T-cell (primary cell): ENCODE measurements at regions not wholly inside any gene's neighbourhood (a gene's known extent, or its start where the extent isn't known, plus 50 kb on each side); places are given as distances from the start of the nearest gene placed in this dataset.

Experiments used
- ATAC-seq, 4 experiments: fragments of 200-7000 bp in 3 of 4; fragments of 150-1000 bp in 1 of 4; cut with Tn5 transposase; replicated peaks in 1 of 4; 1 replicate in 3 of 4; 2 replicates in 1 of 4; pipeline ENCODE4 v1.10.0; 2021; ENCODE audit warnings: moderate library complexity in 3 of 4, mild to moderate bottlenecking in 2 of 4, moderate number of reproducible peaks in 1 of 4
- CTCF ChIA-PET, 2 donors: fragments of 300-600 bp; sonication (Branson Sonifier 250); formaldehyde crosslinking; loops; one replicate each; lab custom pipeline; 2022; ENCODE audit warnings: antibody characterized with exemption in 2 of 2; lab: Charles Lee
- POLR2A ChIA-PET, 2 donors: fragments of 300-600 bp; sonication (Branson Sonifier 250); formaldehyde crosslinking; loops; one replicate each; lab custom pipeline; 2022; ENCODE audit warnings: antibody characterized with exemption in 2 of 2; lab: Charles Lee
- DNase-seq, 35 experiments: peaks; one replicate each; pipeline versions ENCODE4 v3.0.0 to v3.0.0-alpha.2; 2013 to 2023
- H3K27ac ChIP-seq: one replicate; pipeline ENCODE4 v1.5.1; 2013; ENCODE audit warnings: low read length
- H3K27me3 ChIP-seq, 2 experiments: replicated peaks in 1 of 2; 1 replicate in 1 of 2; 2 replicates in 1 of 2; pipeline versions ENCODE4 v1.6.1 to v1.7.0; 2013; ENCODE audit warnings: low read length in 1 of 2, mixed read lengths in 1 of 2; ENCODE audit not compliant: control insufficient read depth in 2 of 2, insufficient read depth in 2 of 2; ENCODE audit errors: extremely low read depth in 1 of 2
- H3K36me3 ChIP-seq, 2 donors: 1 replicate in 1 of 2; 2 replicates in 1 of 2; pipeline versions ENCODE4 v1.6.1 to v1.7.0; 2013; ENCODE audit warnings: low read length in 1 of 2; ENCODE audit not compliant: control insufficient read depth in 2 of 2, insufficient read depth in 1 of 2; ENCODE audit errors: extremely low read depth in 1 of 2
- H3K4me1 ChIP-seq, 2 experiments: 1 replicate in 1 of 2; 2 replicates in 1 of 2; pipeline versions ENCODE4 v1.6.1 to v1.7.0; 2013; ENCODE audit warnings: low read length in 2 of 2, mixed read lengths in 1 of 2; ENCODE audit not compliant: insufficient read depth in 2 of 2, control insufficient read depth in 1 of 2; ENCODE audit errors: extremely low read depth in 1 of 2
- H3K4me3 ChIP-seq, 2 donors: 1 replicate in 1 of 2; 2 replicates in 1 of 2; pipeline versions ENCODE4 v1.5.1 to v1.7.0; 2013; ENCODE audit warnings: mild to moderate bottlenecking in 2 of 2, low read length in 1 of 2, moderate library complexity in 1 of 2; ENCODE audit not compliant: control insufficient read depth in 1 of 2; ENCODE audit errors: extremely low read depth in 1 of 2
- H3K9me3 ChIP-seq: 2 replicates; pipeline ENCODE4 v1.7.0; 2013
- H3K27ac Mint-ChIP-seq, 2 donors: one replicate each; pipeline ENCODE4 v1.8.0; 2020 to 2021; ENCODE audit warnings: mild to moderate bottlenecking in 2 of 2, mixed read lengths in 2 of 2
- H3K27me3 Mint-ChIP-seq, 2 donors: one replicate each; pipeline ENCODE4 v1.8.0; 2021 to 2022; ENCODE audit warnings: mixed read lengths in 2 of 2
- H3K36me3 Mint-ChIP-seq: one replicate; pipeline ENCODE4 v1.8.0; 2021; ENCODE audit warnings: mixed read lengths
- H3K4me1 Mint-ChIP-seq, 3 donors: one replicate each; pipeline ENCODE4 v1.8.0; 2020 to 2022; ENCODE audit warnings: mixed read lengths in 3 of 3, mild to moderate bottlenecking in 1 of 3
- H3K4me3 Mint-ChIP-seq, 3 donors: one replicate each; pipeline ENCODE4 v1.8.0; 2020 to 2022; ENCODE audit warnings: mild to moderate bottlenecking in 3 of 3, mixed read lengths in 3 of 3, moderate library complexity in 3 of 3
- H3K9me3 Mint-ChIP-seq, 3 donors: one replicate each; pipeline ENCODE4 v1.8.0; 2020 to 2022; ENCODE audit warnings: mixed read lengths in 3 of 3
- WGBS: methylation state at CpG from one replicate; pipeline ENCODE4 v1.1.5; 2013; ENCODE audit warnings: missing lambda C conversion rate; ENCODE audit not compliant: insufficient coverage; 5-methylcytosine and 5-hydroxymethylcytosine counted together

- POLR2A ChIA-PET = no interaction called here
- Mint-ChIP-seq H3K27ac (no peak overlapping the region), H3K4me3 (no peak overlapping the region)
Measured at GRCh38 chr5:143682929-143683386, 129.0 kb upstream of the HMHB1 start.

GRCh38 chr5:143682246-143682905 lies 129.6 kb upstream of the HMHB1 start:
- Mint-ChIP-seq H3K9me3 (no peaks in the 10 kb centered on the region), H3K36me3 (no peaks in the 10 kb centered on the region), H3K27ac (no peak overlapping the region), H3K27me3 (no peaks in the 10 kb centered on the region), H3K4me3 (no peak overlapping the region), H3K4me1 (peaks cover 0 to 2% (median 0%) of the 10 kb centered on the region in 3 donors)
- DNase-seq (no peak), ATAC-seq (no peak)
- Histone ChIP-seq H3K9me3 (no peaks in the 10 kb centered on the region), H3K27ac (no peak overlapping the region), H3K4me3 (no peak overlapping the region), H3K27me3 (peaks cover 0 to 2% of the 10 kb centered on the region in 2 experiments), H3K36me3 (no peaks in the 10 kb centered on the region), H3K4me1 (no peaks in the 10 kb centered on the region)
- POLR2A ChIA-PET = no interaction called here
- CTCF ChIA-PET = interaction anchor here in 1 of 2 donors (0.7 kb wide), 1 partner anchor 27 kb away, joined by 3 read pairs; no protein-coding TSS in a partner anchor
- WGBS = no CpG with 5 or more reads among the region's 2 CpGs

More at GRCh38 chr5:143682929-143683386, 129.0 kb upstream of the HMHB1 start:
- ATAC-seq = no peak
- no peaks in the 10 kb centered on the region for H3K4me1 ChIP-seq
- no peaks in the 10 kb centered on the region for H3K9me3 Mint-ChIP-seq
- no peaks in the 10 kb centered on the region for H3K36me3 Mint-ChIP-seq
- H3K4me3 ChIP-seq = no peak overlapping the region
- no peak for DNase-seq
- CTCF ChIA-PET = interaction anchor here in 1 of 2 donors (0.7 kb wide), 1 partner anchor 28 kb away, joined by 3 read pairs; no protein-coding TSS in a partner anchor
- peaks cover 0 to 2% of the 10 kb centered on the region in 2 experiments for H3K27me3 ChIP-seq
- peaks cover 0 to 2% (median 0%) of the 10 kb centered on the region in 3 donors for H3K4me1 Mint-ChIP-seq
- H3K27me3 Mint-ChIP-seq = no peaks in the 10 kb centered on the region
- H3K27ac ChIP-seq = no peak overlapping the region
- WGBS = 93% methylated on average over 2 of the region's 3 CpGs
- H3K36me3 ChIP-seq = no peaks in the 10 kb centered on the region
- H3K9me3 ChIP-seq = no peaks in the 10 kb centered on the region

GRCh38 chr5:143680672-143681259 lies 131.2 kb upstream of the HMHB1 start:
- no peaks in the 10 kb centered on the region for H3K36me3 Mint-ChIP-seq
- no peaks in the 10 kb centered on the region for H3K9me3 Mint-ChIP-seq
- H3K4me3 Mint-ChIP-seq = no peak overlapping the region
- peaks cover 0 to 2% of the 10 kb centered on the region in 2 experiments for H3K27me3 ChIP-seq
- H3K4me1 Mint-ChIP-seq = peaks cover 0 to 2% (median 0%) of the 10 kb centered on the region in 3 donors
- no peaks in the 10 kb centered on the region for H3K27me3 Mint-ChIP-seq
- no peak overlapping the region for H3K27ac Mint-ChIP-seq
- H3K9me3 ChIP-seq = no peaks in the 10 kb centered on the region
- POLR2A ChIA-PET = no interaction called here
- no peak overlapping the region for H3K27ac ChIP-seq
- DNase-seq (no peak), ATAC-seq (no peak)
- H3K4me1 ChIP-seq = no peaks in the 10 kb centered on the region
- no CpG with 5 or more reads among the region's 4 CpGs for WGBS
- CTCF ChIA-PET = interaction anchor here (0.6 to 0.7 kb wide), 2 partner anchors 21 to 445 kb away, joined by 5 read pairs; no protein-coding TSS in a partner anchor
- no peaks in the 10 kb centered on the region for H3K36me3 ChIP-seq
- H3K4me3 ChIP-seq = no peak overlapping the region

- DNase-seq (no peak), ATAC-seq (no peak)
- Histone ChIP-seq H3K4me1 (no peaks in the 10 kb centered on the region), H3K27me3 (peaks cover 0 to 2% of the 10 kb centered on the region in 2 experiments), H3K27ac (no peak overlapping the region), H3K9me3 (no peaks in the 10 kb centered on the region), H3K36me3 (no peaks in the 10 kb centered on the region), H3K4me3 (no peak overlapping the region)
- WGBS = 88% methylated on average over 1 of the region's 1 CpG
- POLR2A ChIA-PET = no interaction called here
- Mint-ChIP-seq H3K4me1 (peaks cover 0 to 2% (median 0%) of the 10 kb centered on the region in 3 donors), H3K9me3 (no peaks in the 10 kb centered on the region), H3K4me3 (no peak overlapping the region), H3K36me3 (no peaks in the 10 kb centered on the region), H3K27me3 (no peaks in the 10 kb centered on the region), H3K27ac (no peak overlapping the region)
- CTCF ChIA-PET = no interaction called here
Measured at GRCh38 chr5:143679777-143680176, 132.2 kb upstream of the HMHB1 start.

GRCh38 chr5:143678148-143678905 lies 133.6 kb upstream of the HMHB1 start:
- H3K4me3 Mint-ChIP-seq = no peak overlapping the region

GRCh38 chr5:143677403-143677802 lies 134.6 kb upstream of the HMHB1 start:
- no peak overlapping the region for H3K4me3 ChIP-seq
- H3K27me3 ChIP-seq = peaks cover 0 to 2% of the 10 kb centered on the region in 2 experiments
- H3K36me3 Mint-ChIP-seq = no peaks in the 10 kb centered on the region
- no peak overlapping the region for H3K4me3 Mint-ChIP-seq
- POLR2A ChIA-PET = no interaction called here
- H3K9me3 ChIP-seq = no peaks in the 10 kb centered on the region
- CTCF ChIA-PET = no interaction called here
- H3K9me3 Mint-ChIP-seq = no peaks in the 10 kb centered on the region
- no peaks in the 10 kb centered on the region for H3K27me3 Mint-ChIP-seq
- DNase-seq = no peak
- no peak for ATAC-seq
- WGBS = no CpG with 5 or more reads among the region's 6 CpGs
- no peak overlapping the region for H3K27ac Mint-ChIP-seq
- H3K4me1 ChIP-seq = no peaks in the 10 kb centered on the region
- no peaks in the 10 kb centered on the region for H3K36me3 ChIP-seq
- peaks cover 0 to 2% (median 0%) of the 10 kb centered on the region in 3 donors for H3K4me1 Mint-ChIP-seq
- H3K27ac ChIP-seq = no peak overlapping the region

More at GRCh38 chr5:143678148-143678905, 133.6 kb upstream of the HMHB1 start:
- no peaks in the 10 kb centered on the region for H3K9me3 ChIP-seq
- H3K27me3 ChIP-seq = peaks cover 0 to 2% of the 10 kb centered on the region in 2 experiments
- WGBS = no CpG with 5 or more reads among the region's 1 CpG
- no peaks in the 10 kb centered on the region for H3K36me3 ChIP-seq
- H3K4me1 ChIP-seq = no peaks in the 10 kb centered on the region
- CTCF ChIA-PET = no interaction called here
- H3K4me3 ChIP-seq = no peak overlapping the region
- DNase-seq = no peak
- Mint-ChIP-seq H3K27ac (no peak overlapping the region), H3K9me3 (no peaks in the 10 kb centered on the region), H3K27me3 (no peaks in the 10 kb centered on the region), H3K4me1 (peaks cover 0 to 2% (median 0%) of the 10 kb centered on the region in 3 donors), H3K36me3 (no peaks in the 10 kb centered on the region)
- no peak for ATAC-seq
- H3K27ac ChIP-seq = no peak overlapping the region
- POLR2A ChIA-PET = no interaction called here
